ENCODE measurements at regions not wholly inside any gene's neighbourhood (a gene's known extent, or its start where the extent isn't known, plus 50 kb on each side); places are given as distances from the start of the nearest gene placed in this dataset.
"Not testable (repeated sequence)": the region's sequence is repeated elsewhere in the genome, so short reads cannot be mapped to it uniquely, and the experiment has no call there.

DNA sequence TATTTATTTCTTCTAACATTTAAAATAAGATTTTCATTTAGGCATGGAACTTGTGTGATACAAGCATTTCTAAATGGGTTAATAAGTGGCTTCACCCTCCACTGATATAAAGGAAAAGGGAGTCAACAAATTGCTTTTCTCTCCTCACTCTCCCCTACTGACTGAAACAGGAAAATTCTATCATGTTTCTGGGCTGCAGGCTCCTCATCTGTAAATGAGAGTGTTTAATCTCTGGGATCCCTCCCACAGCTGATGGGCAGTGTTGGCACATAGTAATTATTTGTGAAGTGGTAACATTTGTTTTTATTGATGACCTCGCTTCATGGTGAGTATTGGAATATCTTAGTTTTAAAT is 69.8 kb upstream of the WARS2 start:
- H3K9me3 Mint-ChIP-seq = no peaks in the 10 kb centered on the region
- TF ChIP-seq, protein P1, sequence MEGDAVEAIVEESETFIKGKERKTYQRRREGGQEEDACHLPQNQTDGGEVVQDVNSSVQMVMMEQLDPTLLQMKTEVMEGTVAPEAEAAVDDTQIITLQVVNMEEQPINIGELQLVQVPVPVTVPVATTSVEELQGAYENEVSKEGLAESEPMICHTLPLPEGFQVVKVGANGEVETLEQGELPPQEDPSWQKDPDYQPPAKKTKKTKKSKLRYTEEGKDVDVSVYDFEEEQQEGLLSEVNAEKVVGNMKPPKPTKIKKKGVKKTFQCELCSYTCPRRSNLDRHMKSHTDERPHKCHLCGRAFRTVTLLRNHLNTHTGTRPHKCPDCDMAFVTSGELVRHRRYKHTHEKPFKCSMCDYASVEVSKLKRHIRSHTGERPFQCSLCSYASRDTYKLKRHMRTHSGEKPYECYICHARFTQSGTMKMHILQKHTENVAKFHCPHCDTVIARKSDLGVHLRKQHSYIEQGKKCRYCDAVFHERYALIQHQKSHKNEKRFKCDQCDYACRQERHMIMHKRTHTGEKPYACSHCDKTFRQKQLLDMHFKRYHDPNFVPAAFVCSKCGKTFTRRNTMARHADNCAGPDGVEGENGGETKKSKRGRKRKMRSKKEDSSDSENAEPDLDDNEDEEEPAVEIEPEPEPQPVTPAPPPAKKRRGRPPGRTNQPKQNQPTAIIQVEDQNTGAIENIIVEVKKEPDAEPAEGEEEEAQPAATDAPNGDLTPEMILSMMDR (conservative IDR thresholded peaks at IDR 0.05) = no peak

DNA sequence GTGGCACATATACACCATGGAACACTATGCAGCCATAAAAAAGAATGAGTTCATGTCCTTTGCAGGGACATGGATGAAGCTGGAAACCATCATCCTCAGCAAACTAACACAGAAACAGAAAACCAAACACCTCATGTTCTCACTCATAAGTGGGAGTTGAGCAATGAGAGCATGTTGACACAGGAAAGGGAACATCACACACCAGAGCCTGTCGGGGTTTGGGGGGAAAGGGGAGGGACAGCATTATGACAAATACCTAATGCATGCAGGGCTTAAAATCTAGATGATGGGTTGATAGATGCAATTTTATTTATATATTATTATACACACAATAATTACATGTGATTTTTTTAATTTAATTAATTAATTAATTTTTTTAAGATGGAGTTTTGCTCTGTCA is 72.8 kb upstream of the WARS2 start:
- not testable (repeated sequence) for H3K27ac Mint-ChIP-seq; DNase-seq (ENCODE audit: extremely low spot score, unreplicated experiment); H3K9me3 Mint-ChIP-seq; H3K27me3 Mint-ChIP-seq; H3K36me3 Mint-ChIP-seq; H3K4me1 Mint-ChIP-seq (ENCODE audit: unreplicated experiment); H3K4me3 Mint-ChIP-seq

More for the DNA sequence above, 69.8 kb upstream of the WARS2 start:
- Mint-ChIP-seq H3K36me3 (no peaks in the 10 kb centered on the region), H3K27ac (no peak overlapping the region), H3K4me3 (no peak overlapping the region), H3K4me1 (ENCODE audit: unreplicated experiment) (no peaks in the 10 kb centered on the region), H3K27me3 (no peaks in the 10 kb centered on the region)
- DNase-seq (ENCODE audit: extremely low spot score, unreplicated experiment) = no peak

DNA sequence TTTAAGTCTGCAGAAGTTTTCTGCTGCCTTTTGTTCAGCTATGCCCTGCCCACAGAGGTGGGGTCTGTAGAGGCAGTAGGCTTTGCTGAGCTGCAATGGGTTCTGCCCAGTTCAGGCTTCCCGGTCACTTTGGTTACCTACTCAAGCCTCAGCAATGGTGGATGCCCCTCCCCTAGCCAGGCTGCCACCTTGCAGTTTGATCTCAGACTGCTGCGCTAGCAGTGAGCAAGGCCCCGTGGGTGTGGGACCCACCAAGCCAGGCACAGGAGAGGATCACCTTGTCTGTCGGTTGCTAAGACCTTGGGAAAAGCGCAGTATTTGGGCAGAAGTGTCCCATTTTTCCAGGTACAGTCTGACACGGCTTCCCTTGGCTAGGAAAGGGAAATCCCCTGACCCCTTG is 74.5 kb upstream of the WARS2 start:
- H3K4me3 Mint-ChIP-seq; H3K9me3 Mint-ChIP-seq; H3K36me3 Mint-ChIP-seq; DNase-seq (ENCODE audit: extremely low spot score, unreplicated experiment); H3K27ac Mint-ChIP-seq; H3K4me1 Mint-ChIP-seq (ENCODE audit: unreplicated experiment); H3K27me3 Mint-ChIP-seq: not testable (repeated sequence)

DNA sequence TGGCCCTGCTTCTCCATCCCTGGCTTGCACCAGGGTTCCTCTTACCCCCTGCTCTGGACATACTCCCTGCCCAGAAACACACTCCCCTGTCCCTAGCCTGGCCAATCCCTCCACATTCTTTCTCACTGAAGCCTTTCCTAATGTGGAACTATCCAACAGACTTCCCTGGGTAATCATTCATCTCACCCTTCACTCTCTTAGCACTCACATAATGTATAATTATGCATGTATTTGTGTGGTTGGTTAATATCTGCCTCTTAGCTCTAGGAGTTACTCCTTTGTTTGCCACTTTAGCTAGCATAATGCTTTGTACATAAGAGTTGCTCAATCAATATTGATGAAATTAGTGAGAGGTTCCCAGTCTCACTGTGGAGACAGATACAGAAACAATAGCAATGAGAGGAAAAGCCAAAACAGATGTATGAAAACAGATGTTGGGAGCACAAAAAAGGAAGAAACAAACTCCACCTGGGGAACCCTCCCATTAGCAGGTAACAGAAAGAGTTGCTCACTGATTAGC is 76.9 kb upstream of the WARS2 start:
- TF ChIP-seq, protein P1 (conservative IDR thresholded peaks at IDR 0.05) = no peak
- H3K36me3 Mint-ChIP-seq = peaks cover 3% of the 10 kb centered on the region
- H3K4me3 Mint-ChIP-seq = no peak overlapping the region
- H3K27ac Mint-ChIP-seq = no peak overlapping the region
- no peaks in the 10 kb centered on the region for H3K27me3 Mint-ChIP-seq
- no peaks in the 10 kb centered on the region for H3K4me1 Mint-ChIP-seq (ENCODE audit: unreplicated experiment)
- no peaks in the 10 kb centered on the region for H3K9me3 Mint-ChIP-seq
- DNase-seq (ENCODE audit: extremely low spot score, unreplicated experiment) = no peak

DNA sequence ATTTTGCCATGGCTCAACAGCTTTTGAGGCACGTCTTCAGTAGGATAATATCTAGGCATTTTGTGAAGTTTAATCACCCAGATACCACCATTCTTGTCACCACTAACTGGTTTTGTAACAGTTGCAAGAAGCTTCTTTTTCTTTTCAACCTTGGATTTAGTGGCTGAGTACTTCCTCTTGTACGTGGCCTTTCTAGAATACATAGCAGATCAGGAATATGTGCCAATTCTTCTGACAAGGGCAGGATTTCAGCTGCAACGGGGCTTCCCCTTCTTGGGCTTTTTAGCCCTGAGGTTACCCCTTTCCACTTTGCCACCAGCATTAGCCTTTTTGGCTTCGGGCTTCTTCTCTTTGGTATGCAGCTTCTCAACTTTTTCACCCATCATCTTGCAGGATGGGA is 79.3 kb upstream of the WARS2 start:
- H3K4me3 Mint-ChIP-seq = no peak overlapping the region
- no peaks in the 10 kb centered on the region for H3K4me1 Mint-ChIP-seq (ENCODE audit: unreplicated experiment)
- DNase-seq (ENCODE audit: extremely low spot score, unreplicated experiment) = no peak
- TF ChIP-seq, protein P1 (conservative IDR thresholded peaks at IDR 0.05) = no peak
- H3K36me3 Mint-ChIP-seq = peaks cover 4% of the 10 kb centered on the region
- H3K27ac Mint-ChIP-seq = no peak overlapping the region
- no peaks in the 10 kb centered on the region for H3K9me3 Mint-ChIP-seq
- H3K27me3 Mint-ChIP-seq = no peaks in the 10 kb centered on the region

DNA sequence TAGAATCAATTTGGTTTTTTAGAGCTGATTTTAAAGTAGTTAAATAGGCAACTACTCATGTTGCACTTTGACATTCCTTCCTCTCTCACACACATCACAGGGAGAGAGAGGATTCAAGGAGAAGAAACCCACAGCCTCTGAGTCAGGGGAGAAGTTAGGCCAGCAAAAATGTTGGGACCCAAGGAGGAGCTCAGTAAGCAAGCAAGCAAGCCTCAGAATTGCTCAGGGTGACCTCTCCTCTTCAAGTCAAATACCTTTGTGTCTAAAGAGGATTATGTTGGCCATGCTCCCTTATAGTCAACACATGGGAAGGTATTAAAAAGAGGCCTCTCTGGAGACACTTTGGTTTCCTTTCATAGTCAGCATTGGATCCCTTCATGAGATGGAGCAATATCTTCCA is 80.5 kb upstream of the WARS2 start:
- no peak for DNase-seq (ENCODE audit: extremely low spot score, unreplicated experiment)
- peaks cover 4% of the 10 kb centered on the region for H3K36me3 Mint-ChIP-seq
- H3K27ac Mint-ChIP-seq = no peak overlapping the region
- H3K4me1 Mint-ChIP-seq (ENCODE audit: unreplicated experiment) = peaks cover 4% of the 10 kb centered on the region
- TF ChIP-seq, protein P1 (conservative IDR thresholded peaks at IDR 0.05) = no peak
- no peaks in the 10 kb centered on the region for H3K9me3 Mint-ChIP-seq
- no peaks in the 10 kb centered on the region for H3K27me3 Mint-ChIP-seq
- no peak overlapping the region for H3K4me3 Mint-ChIP-seq

DNA sequence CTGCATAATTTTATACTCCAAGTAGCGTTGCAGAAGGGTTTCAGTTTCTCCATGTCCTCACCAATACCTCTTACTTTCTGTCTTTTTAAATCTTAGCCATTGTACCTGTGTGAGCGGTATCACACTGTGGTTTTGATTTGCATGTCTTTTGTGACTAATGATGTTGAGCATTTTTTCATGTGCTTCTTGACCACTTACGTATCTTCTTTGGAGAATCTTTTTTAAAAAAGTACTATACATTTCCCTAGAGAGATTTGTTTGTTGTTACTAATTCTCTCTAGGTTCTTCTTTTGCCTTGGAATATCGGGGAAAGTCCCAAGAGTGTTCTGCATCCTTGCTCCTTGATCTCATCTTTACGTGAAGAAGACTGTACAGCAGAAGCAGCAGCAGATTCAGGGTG is 81.8 kb upstream of the WARS2 start:
- Mint-ChIP-seq H3K27ac (no peak overlapping the region), H3K27me3 (no peaks in the 10 kb centered on the region), H3K4me1 (ENCODE audit: unreplicated experiment) (peaks cover 17% of the 10 kb centered on the region), H3K36me3 (peaks cover 4% of the 10 kb centered on the region), H3K9me3 (no peaks in the 10 kb centered on the region), H3K4me3 (no peak overlapping the region)
- TF ChIP-seq, protein P1 (conservative IDR thresholded peaks at IDR 0.05) = no peak
- no peak for DNase-seq (ENCODE audit: extremely low spot score, unreplicated experiment)

Data from type B pancreatic cell (in vitro differentiated cells).